Esophagus muscularis mucosa (tissue), 4 donors: ENCODE measurements at regions not wholly inside any gene's neighbourhood (a gene's known extent, or its start where the extent isn't known, plus 50 kb on each side); places are given as distances from the start of the nearest gene placed in this dataset.

Source experiments
- DNase-seq: peaks from one replicate; pipeline ENCODE4 v3.0.0-alpha.2; 2017; ENCODE audit errors: extremely low spot score
- H3K27ac ChIP-seq, 4 donors: fragments of 200-600 bp; sonication (generic); replicated peaks in 1 of 4; 1 replicate in 3 of 4; 2 replicates in 1 of 4; pipeline ENCODE4 v1.5.1; 2016 to 2019; ENCODE audit warnings: mild to moderate bottlenecking in 1 of 4
- H3K27me3 ChIP-seq, 4 donors: fragments of 200-600 bp; sonication (generic); one replicate each; pipeline versions ENCODE4 v1.5.1 to v1.6.0; 2016 to 2019
- H3K36me3 ChIP-seq, 4 donors: fragments of 200-600 bp; sonication (generic); one replicate each; pipeline ENCODE4 v1.5.1; 2016 to 2019
- H3K4me1 ChIP-seq, 4 donors: fragments of 200-600 bp; sonication (generic); one replicate each; pipeline ENCODE4 v1.5.1; 2016 to 2019
- H3K4me3 ChIP-seq, 4 donors: fragments of 200-600 bp; sonication (generic); 1 replicate in 2 of 4; 2 replicates in 2 of 4; pipeline ENCODE4 v1.5.1; 2016 to 2019; ENCODE audit warnings: mild to moderate bottlenecking in 4 of 4, moderate library complexity in 1 of 4
- H3K9me3 ChIP-seq, 4 donors: fragments of 200-600 bp; sonication (generic); 1 replicate in 3 of 4; 2 replicates in 1 of 4; pipeline ENCODE4 v1.5.1; 2016 to 2019
- EP300 ChIP-seq: sonication (generic); formaldehyde crosslinking; IDR thresholded peaks from one replicate; pipeline ENCODE4 v1.6.1; 2017; ENCODE audit warnings: antibody characterized with exemption
- POLR2A ChIP-seq: fragments of 450-650 bp; IDR thresholded peaks from one replicate; pipeline ENCODE4 v1.6.1; 2017; ENCODE audit warnings: antibody characterized with exemption, moderate library complexity, mild to moderate bottlenecking, low read depth
- POLR2AphosphoS5 ChIP-seq, 2 donors: sonication (generic); formaldehyde crosslinking; IDR thresholded peaks; one replicate each; pipeline ENCODE4 v1.6.1; 2017; ENCODE audit warnings: antibody characterized with exemption in 2 of 2
- WGBS: methylation state at CpG from one replicate; pipeline ENCODE4 v1.1.5; 2018; 5-methylcytosine and 5-hydroxymethylcytosine counted together
- intact Hi-C: fragments of 100-400 bp; cut with DNase I; formaldehyde crosslinking; loops from one replicate; pipeline ENCODE4 v1.15.1; 2023
- TF ChIP-seq, protein P1 (sequence below), 3 experiments: fragments of 200-600 bp in 2 of 3; fragments of 450-650 bp in 1 of 3; sonication (generic) in 2 of 3; IDR thresholded peaks; one replicate each; pipeline ENCODE4 v1.5.1; 2017 to 2019; ENCODE audit warnings: antibody characterized with exemption in 3 of 3, mild to moderate bottlenecking in 2 of 3, moderate library complexity in 1 of 3

GRCh38 chr12:41804026-41804425, 340.6 kb downstream of the GXYLT1 start:
- Histone ChIP-seq H3K4me1 (no peaks in the 10 kb centered on the region), H3K27ac (no peak overlapping the region), H3K27me3 (no peaks in the 10 kb centered on the region), H3K4me3 (no peak overlapping the region), H3K9me3 (no peaks in the 10 kb centered on the region), H3K36me3 (no peaks in the 10 kb centered on the region)
- no peak for TF ChIP-seq EP300
- TF ChIP-seq POLR2AphosphoS5 (IDR thresholded peaks at IDR 0.05), result no peak
- TF ChIP-seq POLR2A, result no peak
- TF ChIP-seq, protein P1, sequence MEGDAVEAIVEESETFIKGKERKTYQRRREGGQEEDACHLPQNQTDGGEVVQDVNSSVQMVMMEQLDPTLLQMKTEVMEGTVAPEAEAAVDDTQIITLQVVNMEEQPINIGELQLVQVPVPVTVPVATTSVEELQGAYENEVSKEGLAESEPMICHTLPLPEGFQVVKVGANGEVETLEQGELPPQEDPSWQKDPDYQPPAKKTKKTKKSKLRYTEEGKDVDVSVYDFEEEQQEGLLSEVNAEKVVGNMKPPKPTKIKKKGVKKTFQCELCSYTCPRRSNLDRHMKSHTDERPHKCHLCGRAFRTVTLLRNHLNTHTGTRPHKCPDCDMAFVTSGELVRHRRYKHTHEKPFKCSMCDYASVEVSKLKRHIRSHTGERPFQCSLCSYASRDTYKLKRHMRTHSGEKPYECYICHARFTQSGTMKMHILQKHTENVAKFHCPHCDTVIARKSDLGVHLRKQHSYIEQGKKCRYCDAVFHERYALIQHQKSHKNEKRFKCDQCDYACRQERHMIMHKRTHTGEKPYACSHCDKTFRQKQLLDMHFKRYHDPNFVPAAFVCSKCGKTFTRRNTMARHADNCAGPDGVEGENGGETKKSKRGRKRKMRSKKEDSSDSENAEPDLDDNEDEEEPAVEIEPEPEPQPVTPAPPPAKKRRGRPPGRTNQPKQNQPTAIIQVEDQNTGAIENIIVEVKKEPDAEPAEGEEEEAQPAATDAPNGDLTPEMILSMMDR (IDR thresholded peaks at IDR 0.05), result no peak
- no peak for DNase-seq
- intact Hi-C loops, result no loop called here
- 94% methylated on average over 2 of the region's 2 CpGs for WGBS

DNA sequence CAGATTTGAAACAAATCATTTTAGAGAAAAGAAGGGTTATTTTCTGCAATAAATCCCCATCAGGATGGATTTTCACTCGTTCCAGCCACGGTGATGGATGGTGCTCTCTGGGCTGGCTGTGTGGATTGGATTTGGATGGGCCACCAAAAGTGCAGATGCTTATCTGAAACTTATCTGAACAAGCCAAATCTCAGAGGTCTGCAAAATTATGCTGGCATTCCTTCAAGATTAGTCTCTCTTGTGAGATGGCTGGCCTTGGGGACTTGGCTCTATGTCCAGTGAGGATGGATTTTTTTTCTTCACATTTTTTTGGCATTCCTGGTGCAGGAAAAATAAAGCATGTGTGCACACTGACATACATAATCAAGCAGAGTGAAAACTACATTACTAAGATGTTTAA, 341.9 kb downstream of the GXYLT1 start:
- Histone ChIP-seq H3K27ac (no peak overlapping the region), H3K27me3 (no peaks in the 10 kb centered on the region), H3K4me3 (no peak overlapping the region), H3K4me1 (no peaks in the 10 kb centered on the region), H3K9me3 (no peaks in the 10 kb centered on the region), H3K36me3 (no peaks in the 10 kb centered on the region)
- WGBS, result 42% methylated on average over 2 of the region's 2 CpGs
- no peak for DNase-seq
- TF ChIP-seq EP300 (no peak), POLR2A (no peak)
- TF ChIP-seq, protein P1 (IDR thresholded peaks at IDR 0.05), result no peak
- intact Hi-C loops, result no loop called here

DNA sequence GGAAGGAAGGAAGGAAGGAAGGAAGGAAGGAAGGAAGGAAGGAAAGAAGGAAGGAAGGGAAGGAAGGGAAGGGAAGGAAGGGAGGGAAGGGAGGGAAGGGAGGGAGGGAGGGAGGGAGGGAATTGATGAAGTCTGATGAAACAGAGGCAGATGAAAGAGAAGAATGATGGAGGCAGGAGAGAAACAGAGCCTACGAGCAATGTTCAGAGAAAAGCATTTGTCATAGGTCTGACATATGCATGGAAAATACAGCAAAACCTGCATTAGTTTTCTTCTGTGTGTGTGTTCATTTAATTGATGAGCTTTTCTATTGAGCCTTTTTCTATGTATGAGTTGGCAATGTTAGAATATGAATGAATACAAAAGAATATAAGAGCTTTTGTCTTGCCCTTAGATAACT, 343.4 kb downstream of the GXYLT1 start:
- Histone ChIP-seq H3K27me3 (no peaks in the 10 kb centered on the region), H3K4me3 (no peak overlapping the region), H3K4me1 (no peaks in the 10 kb centered on the region), H3K36me3 (no peaks in the 10 kb centered on the region), H3K9me3 (no peaks in the 10 kb centered on the region), H3K27ac (no peak overlapping the region)
- DNase-seq, result no peak
- TF ChIP-seq POLR2A (no peak), EP300 (no peak), POLR2AphosphoS5 (IDR thresholded peaks at IDR 0.05) (no peak)
- TF ChIP-seq, protein P1 (IDR thresholded peaks at IDR 0.05), result no peak
- WGBS, result 76% methylated on average over 1 of the region's 1 CpG
- intact Hi-C loops, result no loop called here

GRCh38 chr12:41799671-41800070, 345.0 kb downstream of the GXYLT1 start:
- H3K36me3 ChIP-seq, result no peaks in the 10 kb centered on the region
- intact Hi-C loops, result no loop called here
- H3K27me3 ChIP-seq, result no peaks in the 10 kb centered on the region
- no peak overlapping the region for H3K4me3 ChIP-seq
- peaks cover 3 to 7% (median 4%) of the 10 kb centered on the region in 4 donors for H3K4me1 ChIP-seq
- 91% methylated on average over 3 of the region's 3 CpGs for WGBS
- no peak overlapping the region for H3K27ac ChIP-seq
- no peak for TF ChIP-seq POLR2AphosphoS5 (IDR thresholded peaks at IDR 0.05)
- TF ChIP-seq POLR2A, result no peak
- TF ChIP-seq, protein P1 (IDR thresholded peaks at IDR 0.05), result no peak
- no peak for TF ChIP-seq EP300
- DNase-seq, result no peak
- H3K9me3 ChIP-seq, result no peaks in the 10 kb centered on the region

- H3K36me3 ChIP-seq, result no peaks in the 10 kb centered on the region
- TF ChIP-seq EP300 (no peak), POLR2A (no peak), POLR2AphosphoS5 (IDR thresholded peaks at IDR 0.05) (no peak)
- TF ChIP-seq, protein P1 (IDR thresholded peaks at IDR 0.05), result no peak
- H3K27me3 ChIP-seq, result no peaks in the 10 kb centered on the region
- no peak overlapping the region for H3K27ac ChIP-seq
- H3K9me3 ChIP-seq, result peaks cover 0 to 6% (median 2%) of the 10 kb centered on the region in 4 donors
- no peak overlapping the region for H3K4me3 ChIP-seq
- intact Hi-C loops, result no loop called here
- H3K4me1 ChIP-seq, result peaks cover 3 to 15% (median 10%) of the 10 kb centered on the region in 4 donors
- no peak for DNase-seq
- 96% methylated on average over 5 of the region's 5 CpGs for WGBS
Measured at GRCh38 chr12:41795910-41796309, 348.8 kb downstream of the GXYLT1 start.
